Activated gamma-delta T cell treated with anti-CD3 and anti-CD28 coated beads, Interleukin-2, amount 50 U/mL, for 16 hours (primary cell): ENCODE measurements at regions not wholly inside any gene's neighbourhood (a gene's known extent, or its start where the extent isn't known, plus 50 kb on each side); places are given as distances from the start of the nearest gene placed in this dataset.
"Not testable (repeated sequence)": the region's sequence is repeated elsewhere in the genome, so short reads cannot be mapped to it uniquely, and the experiment has no call there.

Source experiments
- DNase-seq: peaks from one replicate; pipeline ENCODE4 v3.0.0-alpha.2; 2020; ENCODE audit warnings: low read depth

- no peak for DNase-seq
Measured at GRCh38 chr12:34303091-34303870, 281.0 kb downstream of the ALG10 start.

- no peak for DNase-seq
Measured at GRCh38 chr12:34304001-34304400, 281.7 kb downstream of the ALG10 start.

DNA sequence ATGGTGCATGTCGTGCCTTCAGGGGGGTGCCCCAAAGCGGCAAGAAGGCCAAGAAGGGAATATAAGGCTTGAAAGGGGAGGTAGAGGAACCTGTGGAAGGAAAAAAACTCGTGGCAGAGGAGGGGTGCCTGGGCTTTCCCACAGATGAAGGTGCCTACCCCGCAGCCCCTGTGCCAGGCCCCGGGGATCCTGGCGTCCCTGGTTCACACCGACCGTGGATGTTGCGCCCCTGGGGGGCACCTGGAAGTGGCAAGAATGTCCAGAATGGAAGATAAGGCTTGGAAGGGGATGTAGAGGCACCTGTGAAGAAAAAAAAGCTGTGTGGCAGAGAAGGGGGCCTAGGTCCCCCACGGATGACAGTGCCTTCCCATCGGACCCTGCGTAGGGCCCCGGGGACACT lies 282.2 kb downstream of the ALG10 start:
- no peak for DNase-seq

DNA sequence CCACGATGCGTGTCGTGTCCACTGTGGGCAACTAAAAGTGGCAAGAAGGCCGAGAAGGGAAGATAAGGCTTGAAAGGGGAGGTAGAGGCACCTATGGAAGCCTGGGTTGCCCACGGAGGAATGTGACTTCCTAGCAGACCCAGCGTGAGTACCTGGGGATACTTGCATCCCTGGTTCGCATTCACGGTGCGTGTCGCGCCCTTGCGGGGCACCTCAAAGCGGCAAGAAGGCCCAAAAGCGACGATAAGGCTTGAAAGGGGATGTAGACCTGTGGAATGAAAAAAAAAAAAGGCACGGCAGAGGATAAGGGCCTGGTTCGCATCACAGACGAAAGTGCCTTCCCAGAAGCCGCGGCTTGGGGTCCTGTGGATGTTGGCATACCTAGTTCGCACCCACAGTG lies 282.9 kb downstream of the ALG10 start:
- DNase-seq, result no peak

DNA sequence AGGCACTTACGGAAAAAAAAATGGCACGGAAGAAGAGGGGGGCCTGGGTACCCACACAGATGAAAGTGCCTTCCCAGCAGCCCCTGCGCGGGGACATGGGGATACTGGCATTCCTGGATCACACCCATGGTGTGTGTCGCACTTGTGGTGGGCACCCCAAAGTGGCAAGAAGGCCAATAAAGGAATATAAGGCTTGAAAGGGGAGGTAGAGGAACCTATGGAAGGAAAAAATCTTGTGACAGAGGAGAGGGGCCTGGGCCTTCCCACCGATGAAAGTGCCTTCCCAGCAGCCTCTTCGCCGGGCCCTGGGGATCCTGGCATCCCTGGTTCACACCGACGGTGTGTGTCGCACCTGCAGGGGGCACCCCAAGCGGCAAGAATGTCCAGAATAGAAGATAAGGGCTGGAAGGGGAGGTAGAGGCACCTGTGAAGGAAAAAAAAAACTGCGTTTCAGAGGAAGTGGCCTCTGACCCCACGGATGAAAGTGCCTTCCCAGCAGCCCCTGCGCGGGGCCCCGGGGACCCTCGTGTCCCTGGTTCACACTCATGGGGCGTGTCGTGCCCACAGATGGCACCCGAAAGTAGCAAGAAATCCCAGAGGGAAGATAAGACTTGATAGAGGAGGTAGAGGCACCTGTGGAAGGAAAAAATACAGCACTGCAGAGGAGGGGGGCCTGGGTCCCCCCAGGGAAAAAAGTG lies 284.0 kb downstream of the ALG10 start:
- DNase-seq, result no peak

GRCh38 chr12:34309806-34310804 lies 287.8 kb downstream of the ALG10 start:
- not testable (repeated sequence) for DNase-seq

GRCh38 chr12:34311337-34311736 lies 289.0 kb downstream of the ALG10 start:
- DNase-seq, result no peak

GRCh38 chr12:34327671-34328070 lies 305.4 kb downstream of the ALG10 start:
- no peak for DNase-seq

DNA sequence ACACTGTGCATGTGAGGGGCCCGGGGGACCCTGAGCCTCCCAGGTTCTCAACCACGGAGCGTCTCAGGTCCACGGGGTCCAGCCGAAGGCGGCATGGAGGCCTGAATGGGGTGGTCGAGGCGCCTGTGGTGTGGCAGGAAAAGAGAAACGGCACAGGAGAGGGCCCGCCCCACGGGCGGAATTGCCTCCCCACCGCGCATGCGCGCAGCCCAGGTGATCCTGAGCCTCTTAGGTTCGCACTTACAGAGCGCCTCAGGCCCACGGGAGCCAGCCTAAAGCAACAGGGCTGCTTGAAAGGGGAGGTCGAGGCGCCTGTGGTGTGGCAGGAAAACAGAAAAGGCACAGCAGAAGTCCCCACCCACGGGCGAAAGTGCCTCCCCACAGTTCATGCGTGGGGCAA lies 311.0 kb downstream of the ALG10 start:
- no peak for DNase-seq

DNA sequence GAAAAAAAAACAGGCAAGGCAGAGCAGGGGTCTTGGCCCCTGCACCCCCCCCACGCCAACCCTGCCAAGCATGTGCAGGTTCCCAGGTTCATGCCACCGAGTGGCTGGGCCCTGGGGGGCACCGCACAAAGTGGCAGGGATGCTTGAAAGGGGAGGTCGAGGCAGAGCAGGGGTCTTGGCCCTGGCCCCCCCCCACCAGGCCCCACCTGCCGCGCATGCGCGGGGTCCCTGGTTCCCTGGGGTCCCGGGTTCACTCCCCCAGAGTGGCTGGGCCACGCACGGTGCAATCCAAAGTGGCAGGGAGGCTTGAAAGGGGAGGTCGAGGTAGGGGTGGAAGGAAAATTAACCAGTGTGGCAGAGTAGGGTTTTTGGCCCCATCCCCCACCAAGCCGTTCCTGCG lies 312.2 kb downstream of the ALG10 start:
- DNase-seq, result no peak

DNA sequence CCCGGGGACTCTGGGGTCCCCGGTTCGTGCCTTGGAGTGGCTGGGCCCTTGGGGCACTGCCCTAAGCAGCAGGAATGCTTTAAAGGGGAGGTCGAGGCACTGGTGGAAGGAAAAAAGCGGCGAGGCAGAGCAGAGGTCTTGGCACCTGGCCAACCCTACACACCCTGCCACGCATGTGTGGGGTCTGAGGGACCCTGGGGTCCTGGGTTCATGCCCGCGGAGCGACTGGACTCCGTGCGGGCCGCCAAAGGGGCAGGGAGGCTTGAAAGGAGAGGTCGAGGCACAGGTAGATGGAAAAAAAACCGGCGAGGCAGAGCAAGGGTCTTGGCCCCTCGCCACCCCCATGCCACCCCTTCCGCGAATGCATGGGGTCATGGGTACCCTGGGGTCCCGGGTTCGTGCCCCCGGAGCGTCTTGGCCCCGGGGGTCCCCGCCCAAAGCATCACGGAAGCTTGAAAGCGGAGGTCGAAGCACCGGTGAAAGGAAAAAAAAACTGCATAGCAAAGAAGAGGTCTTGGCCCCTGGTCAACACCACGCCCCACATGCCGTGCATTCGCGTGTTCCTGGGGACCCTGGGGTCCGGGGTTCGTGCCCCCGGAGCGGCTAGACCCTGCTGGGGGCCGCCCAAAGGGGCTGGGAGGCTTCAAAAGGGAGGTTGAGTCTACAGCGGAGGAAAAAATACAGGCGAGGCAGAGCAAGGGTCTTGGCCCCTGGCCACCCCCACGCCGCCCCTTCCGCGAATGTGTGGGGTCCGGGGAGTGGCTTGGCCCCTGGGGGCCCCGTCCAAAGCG lies 312.9 kb downstream of the ALG10 start:
- DNase-seq, result no peak

DNA sequence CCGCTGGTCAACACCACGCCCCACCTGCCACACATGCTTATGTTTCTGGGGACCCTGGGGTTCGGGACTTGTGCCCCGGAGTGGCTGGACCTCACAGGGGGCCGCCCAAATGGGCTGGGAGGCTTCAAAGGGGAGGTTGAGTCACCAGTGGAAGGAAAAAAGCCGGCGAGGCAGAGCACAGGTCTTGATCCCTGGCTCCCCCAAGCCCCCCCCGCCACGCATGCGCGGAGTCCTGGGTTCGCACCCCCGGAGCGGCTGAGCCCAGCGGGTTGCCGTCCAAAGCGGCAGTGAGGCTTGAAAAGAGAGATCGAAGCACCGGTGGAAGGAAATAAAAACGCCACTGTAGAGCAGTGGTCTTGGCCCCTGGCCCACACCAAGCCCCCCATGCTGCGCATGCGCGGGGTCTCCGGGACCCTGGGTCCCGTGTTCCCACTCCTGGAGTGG lies 313.5 kb downstream of the ALG10 start:
- DNase-seq, result no peak

GRCh38 chr12:34336619-34337465 lies 314.5 kb downstream of the ALG10 start:
- no peak for DNase-seq

GRCh38 chr12:34338751-34339150 lies 316.5 kb downstream of the ALG10 start:
- DNase-seq, result no peak

DNA sequence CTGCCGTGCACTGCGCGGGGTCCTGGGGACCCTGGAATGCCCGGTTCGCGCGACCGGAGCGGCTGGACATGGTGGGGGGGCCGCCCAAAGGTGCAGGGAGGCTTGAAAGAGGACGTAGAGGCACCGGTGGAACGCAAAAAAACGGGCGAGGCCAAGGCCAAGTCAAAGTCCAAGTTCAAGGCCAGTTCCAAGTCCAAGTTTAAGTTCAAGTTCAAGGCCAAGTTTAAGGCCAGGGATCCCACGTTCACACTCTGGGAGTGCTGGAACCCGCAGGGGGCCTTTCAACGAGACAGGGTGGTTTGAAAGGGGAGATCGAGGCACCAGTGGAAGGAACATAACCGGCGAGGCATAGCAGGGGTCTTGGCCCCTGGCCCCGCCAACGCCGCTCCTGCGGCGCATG lies 317.6 kb downstream of the ALG10 start:
- DNase-seq, result no peak

- no peak for DNase-seq
Measured at GRCh38 chr12:34340534-34341361, 318.5 kb downstream of the ALG10 start.

DNA sequence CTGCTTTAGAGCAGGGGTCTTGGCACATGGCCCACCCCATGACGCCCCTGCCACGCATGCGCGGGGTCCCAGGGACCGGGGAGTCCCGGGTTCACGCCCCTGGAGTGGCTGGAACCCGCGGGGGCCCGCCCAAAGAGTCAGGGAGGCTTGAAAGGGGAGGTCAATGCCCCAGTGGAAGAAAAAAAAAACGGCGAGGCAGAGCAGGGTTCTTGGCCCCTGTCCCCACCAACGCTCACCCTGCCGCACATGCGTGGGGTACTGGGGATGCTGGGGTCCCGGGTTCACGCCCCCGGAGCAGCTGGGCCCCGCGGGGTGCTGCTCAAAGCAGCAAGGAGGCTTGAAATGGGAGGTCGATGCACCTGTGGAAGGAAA lies 319.1 kb downstream of the ALG10 start:
- no peak for DNase-seq

DNA sequence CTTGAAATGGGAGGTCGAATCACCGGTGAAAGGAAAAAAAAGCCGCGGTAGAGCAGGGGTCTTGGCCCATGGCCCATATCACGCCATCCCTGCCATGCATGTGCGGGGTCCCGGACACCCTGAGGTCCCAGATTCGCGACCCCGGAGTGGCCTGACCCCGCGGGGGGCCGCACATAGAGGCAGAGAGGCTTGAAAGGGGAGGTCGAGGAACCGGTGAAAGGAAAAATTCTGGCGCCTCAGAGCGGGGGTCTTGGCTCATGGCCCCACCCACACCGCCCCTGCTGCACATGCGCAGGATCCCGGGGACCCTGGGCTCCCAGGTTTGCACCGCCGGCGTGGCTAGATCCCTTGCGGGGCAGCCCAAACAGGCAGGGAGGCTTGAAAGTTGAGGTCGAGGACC lies 319.8 kb downstream of the ALG10 start:
- no peak for DNase-seq

- DNase-seq, result no peak
Measured at GRCh38 chr12:34343345-34343744, 321.0 kb downstream of the ALG10 start.

DNA sequence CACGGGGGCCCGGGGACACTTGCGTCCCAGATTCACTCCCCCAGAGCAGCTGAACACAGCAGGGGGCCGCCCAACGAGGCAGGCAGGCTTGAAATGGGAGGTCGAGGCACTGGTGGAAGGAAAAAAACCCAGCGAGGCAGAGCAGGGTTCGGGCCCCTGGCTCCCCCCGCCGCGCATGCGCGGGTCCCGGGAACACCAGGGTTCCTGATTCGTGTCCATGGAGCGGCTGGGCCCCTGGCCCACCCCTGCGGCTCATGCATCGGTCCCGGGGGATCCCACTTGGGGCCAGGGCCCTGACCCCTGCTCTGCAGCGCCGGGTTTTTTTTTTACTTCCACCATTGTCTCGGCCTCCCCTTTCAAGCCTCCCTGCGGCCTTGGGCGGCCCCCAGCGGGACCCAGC lies 321.5 kb downstream of the ALG10 start:
- DNase-seq, result no peak
